ENCODE measurements at regions not wholly inside any gene's neighbourhood (a gene's known extent, or its start where the extent isn't known, plus 50 kb on each side); places are given as distances from the start of the nearest gene placed in this dataset.

GRCh38 chr12:74408601-74409166 lies 129.0 kb upstream of the ATXN7L3B start:
- in situ Hi-C loops (cut with HindIII; ENCODE audit: low sequenced_read_pairs): no loop called here
- no peak for TF ChIP-seq CTCF (IDR thresholded peaks at IDR 0.05; ENCODE audit: low read depth, low read length)
- DNase-seq (ENCODE audit: low read depth, low spot score): no peak
- H3K4me3 ChIP-seq (ENCODE audit: low read depth, low read length): no peak overlapping the region

- in situ Hi-C loops (cut with HindIII; ENCODE audit: low sequenced_read_pairs): no loop called here
- TF ChIP-seq CTCF (IDR thresholded peaks at IDR 0.05; ENCODE audit: low read depth, low read length): peak; percentile 31
- H3K4me3 ChIP-seq (ENCODE audit: low read depth, low read length): no peak overlapping the region
- peak; percentile 35 for DNase-seq (ENCODE audit: low read depth, low spot score)
Observed at GRCh38 chr12:74412606-74413230, 124.9 kb upstream of the ATXN7L3B start.

- in situ Hi-C loops (cut with HindIII; ENCODE audit: low sequenced_read_pairs): no loop called here
- peak; percentile 44 for DNase-seq (ENCODE audit: low read depth, low spot score)
- TF ChIP-seq CTCF (IDR thresholded peaks at IDR 0.05; ENCODE audit: low read depth, low read length): peak; percentile 68
- no peak overlapping the region for H3K4me3 ChIP-seq (ENCODE audit: low read depth, low read length)
Observed at GRCh38 chr12:74415633-74416032, 122.0 kb upstream of the ATXN7L3B start.

- DNase-seq (ENCODE audit: low read depth, low spot score): no peak
- no peak overlapping the region for H3K4me3 ChIP-seq (ENCODE audit: low read depth, low read length)
- in situ Hi-C loops (cut with HindIII; ENCODE audit: low sequenced_read_pairs): no loop called here
- TF ChIP-seq CTCF (IDR thresholded peaks at IDR 0.05; ENCODE audit: low read depth, low read length): no peak
Observed at GRCh38 chr12:74418573-74418972, 119.1 kb upstream of the ATXN7L3B start.

GRCh38 chr12:74424778-74425177 lies 112.9 kb upstream of the ATXN7L3B start:
- H3K4me3 ChIP-seq (ENCODE audit: low read depth, low read length): no peak overlapping the region
- DNase-seq (ENCODE audit: low read depth, low spot score): no peak
- TF ChIP-seq CTCF (IDR thresholded peaks at IDR 0.05; ENCODE audit: low read depth, low read length): no peak
- in situ Hi-C loops (cut with HindIII; ENCODE audit: low sequenced_read_pairs): no loop called here

- TF ChIP-seq CTCF (IDR thresholded peaks at IDR 0.05; ENCODE audit: low read depth, low read length): no peak
Observed at GRCh38 chr12:74426091-74426490, 111.5 kb upstream of the ATXN7L3B start.

More at GRCh38 chr12:74426091-74426490, 111.5 kb upstream of the ATXN7L3B start:
- H3K4me3 ChIP-seq (ENCODE audit: low read depth, low read length): no peak overlapping the region
- in situ Hi-C loops (cut with HindIII; ENCODE audit: low sequenced_read_pairs): no loop called here
- no peak for DNase-seq (ENCODE audit: low read depth, low spot score)
